Keratinocyte (primary cell): ENCODE measurements at regions not wholly inside any gene's neighbourhood (a gene's known extent, or its start where the extent isn't known, plus 50 kb on each side); places are given as distances from the start of the nearest gene placed in this dataset.

ENCODE experiments used
- DNase-seq: peaks from one replicate; pipeline ENCODE4 v3.0.0-alpha.2; 2011; ENCODE audit warnings: low read depth, missing footprints, low spot score
- FAIRE-seq: peaks from 2 replicates; lab custom pipeline; 2011; peaks lifted over from hg19 to GRCh38; lab: Jason Lieb, UNC
- H2AFZ ChIP-seq: 2 replicates; pipeline ENCODE4 v1.6.0; 2012; ENCODE audit warnings: low read length, control low read depth, inconsistent platforms; ENCODE audit not compliant: control insufficient read depth
- H3K27ac ChIP-seq: 2 replicates; pipeline ENCODE4 v1.5.1; 2011; ENCODE audit warnings: low read length; ENCODE audit not compliant: control insufficient read depth, insufficient read depth
- H3K27me3 ChIP-seq: 3 replicates; pipeline ENCODE4 v1.6.0; 2011; ENCODE audit warnings: low read length; ENCODE audit not compliant: control insufficient read depth, insufficient read depth; ENCODE audit errors: extremely low read depth
- H3K36me3 ChIP-seq, 2 experiments: 2 replicates in 1 of 2; 3 replicates in 1 of 2; pipeline ENCODE4 v1.5.1; 2011; ENCODE audit warnings: low read length in 2 of 2, mild to moderate bottlenecking in 1 of 2; ENCODE audit not compliant: control insufficient read depth in 2 of 2, insufficient read depth in 2 of 2; ENCODE audit errors: extremely low read depth in 1 of 2
- H3K4me1 ChIP-seq: 3 replicates; pipeline ENCODE4 v1.5.1; 2011; ENCODE audit warnings: low read length; ENCODE audit not compliant: control insufficient read depth, insufficient read depth; ENCODE audit errors: extremely low read depth
- H3K4me2 ChIP-seq: 3 replicates; pipeline ENCODE4 v1.6.0; 2011; ENCODE audit warnings: low read depth, low read length; ENCODE audit not compliant: control insufficient read depth, insufficient read depth; ENCODE audit errors: extremely low read depth
- H3K4me3 ChIP-seq, 3 experiments: fragments of 200-600 bp in 1 of 3; sonication (generic) in 1 of 3; 2 replicates in 2 of 3; 3 replicates in 1 of 3; pipeline ENCODE4 v1.5.1; 2011 to 2016; ENCODE audit warnings: low read length in 3 of 3, mild to moderate bottlenecking in 3 of 3, control low read depth in 2 of 3, inconsistent platforms in 1 of 3, low read depth in 1 of 3, mixed read lengths in 1 of 3, mixed run types in 1 of 3, moderate library complexity in 1 of 3; ENCODE audit not compliant: control insufficient read depth in 2 of 3, insufficient read depth in 2 of 3; ENCODE audit errors: extremely low read depth in 1 of 3
- H3K79me2 ChIP-seq: 2 replicates; pipeline ENCODE4 v1.6.0; 2012; ENCODE audit warnings: low read length; ENCODE audit not compliant: control insufficient read depth, insufficient read depth
- H3K9ac ChIP-seq: 3 replicates; pipeline ENCODE4 v1.6.0; 2011; ENCODE audit warnings: low read length; ENCODE audit not compliant: control insufficient read depth, insufficient read depth; ENCODE audit errors: extremely low read depth
- H3K9me1 ChIP-seq: 3 replicates; pipeline ENCODE4 v1.6.0; 2011; ENCODE audit warnings: low read length; ENCODE audit not compliant: control insufficient read depth, insufficient read depth; ENCODE audit errors: extremely low read depth
- H3K9me3 ChIP-seq: 2 replicates; pipeline ENCODE4 v1.5.1; 2012; ENCODE audit warnings: low read depth, low read length; ENCODE audit not compliant: control insufficient read depth
- H4K20me1 ChIP-seq: 3 replicates; pipeline ENCODE4 v1.6.0; 2011; ENCODE audit warnings: low read length; ENCODE audit not compliant: control insufficient read depth, insufficient read depth; ENCODE audit errors: extremely low read depth
- CTCF ChIP-seq, 3 experiments: IDR thresholded peaks in 1 of 3; conservative IDR thresholded peaks in 1 of 3; optimal IDR thresholded peaks in 1 of 3; 2 replicates in 2 of 3; 3 replicates in 1 of 3; pipeline versions ENCODE3 to v1.5.1; 2011; ENCODE audit warnings: low read length in 3 of 3, mild to moderate bottlenecking in 3 of 3, moderate library complexity in 2 of 3, control low read depth in 1 of 3, inconsistent platforms in 1 of 3; ENCODE audit not compliant: insufficient read depth in 2 of 3; ENCODE audit errors: extremely low read depth in 1 of 3
- EZH2 ChIP-seq: IDR thresholded peaks from one replicate; pipeline ENCODE4 v1.6.1; 2012; ENCODE audit warnings: inconsistent platforms, mild to moderate bottlenecking, low read length, moderate library complexity
- dilution Hi-C: fragments of 300-500 bp; cut with MboI; formaldehyde crosslinking; loops from one replicate; pipeline ENCODE4 v1.7.0; 2020; ENCODE audit warnings: low sequenced_read_pairs; ENCODE audit not compliant: extremely low pct_ligation_motif_present

GRCh38 chr15:39140060-39140604 is 440.7 kb upstream of the THBS1 start:
- TF ChIP-seq CTCF (optimal IDR thresholded peaks at IDR 0.05 in 1 of 3, IDR thresholded peaks at IDR 0.05 in 1 of 3, conservative IDR thresholded peaks at IDR 0.05 in 1 of 3; ENCODE audit: extremely low read depth in 1 of 3, insufficient read depth in 2 of 3, low read length in 3 of 3): no peak
- no peak for TF ChIP-seq EZH2
- peak overlapping the region; percentile 57 for H3K4me2 ChIP-seq
- FAIRE-seq (peak; percentile 94), DNase-seq (peak; percentile 21)
- no peak overlapping the region for H3K4me3 ChIP-seq
- H3K9me3 ChIP-seq: no peaks in the 10 kb centered on the region
- H3K79me2 ChIP-seq: no peaks in the 10 kb centered on the region
- peak overlapping the region; percentile 61 for H3K27ac ChIP-seq
- no peaks in the 10 kb centered on the region for H3K36me3 ChIP-seq
- H3K9ac ChIP-seq: peak overlapping the region; percentile 26
- no peaks in the 10 kb centered on the region for H3K9me1 ChIP-seq
- peaks cover 9% of the 10 kb centered on the region for H3K4me1 ChIP-seq
- H4K20me1 ChIP-seq: no peaks in the 10 kb centered on the region
- dilution Hi-C loops: no loop called here
- no peaks in the 10 kb centered on the region for H3K27me3 ChIP-seq
- peak overlapping the region; percentile 69 for H2AFZ ChIP-seq

GRCh38 chr15:39142500-39142899 is 438.4 kb upstream of the THBS1 start:
- no peaks in the 10 kb centered on the region for H3K27me3 ChIP-seq
- H3K9me3 ChIP-seq: no peaks in the 10 kb centered on the region
- no peaks in the 10 kb centered on the region for H3K9me1 ChIP-seq
- FAIRE-seq (no peak), DNase-seq (no peak)
- no peaks in the 10 kb centered on the region for H4K20me1 ChIP-seq
- no peak overlapping the region for H3K4me3 ChIP-seq
- no peaks in the 10 kb centered on the region for H3K79me2 ChIP-seq
- H3K9ac ChIP-seq: no peak overlapping the region
- no peak for TF ChIP-seq CTCF (optimal IDR thresholded peaks at IDR 0.05 in 1 of 3, IDR thresholded peaks at IDR 0.05 in 1 of 3, conservative IDR thresholded peaks at IDR 0.05 in 1 of 3; ENCODE audit: extremely low read depth in 1 of 3, insufficient read depth in 2 of 3, low read length in 3 of 3)
- no peak for TF ChIP-seq EZH2
- H3K4me1 ChIP-seq: peaks cover 9% of the 10 kb centered on the region
- H3K27ac ChIP-seq: no peak overlapping the region
- H3K36me3 ChIP-seq: no peaks in the 10 kb centered on the region
- H3K4me2 ChIP-seq: no peak overlapping the region
- dilution Hi-C loops: no loop called here
- no peak overlapping the region for H2AFZ ChIP-seq
